Hippocampal formation (tissue), 2 donors: ENCODE measurements at regions not wholly inside any gene's neighbourhood (a gene's known extent, or its start where the extent isn't known, plus 50 kb on each side); places are given as distances from the start of the nearest gene placed in this dataset.

Source experiments
- DNase-seq, 2 donors: peaks; one replicate each; lab custom pipeline; 2025; lab: John Stamatoyannopoulos, UW

DNA sequence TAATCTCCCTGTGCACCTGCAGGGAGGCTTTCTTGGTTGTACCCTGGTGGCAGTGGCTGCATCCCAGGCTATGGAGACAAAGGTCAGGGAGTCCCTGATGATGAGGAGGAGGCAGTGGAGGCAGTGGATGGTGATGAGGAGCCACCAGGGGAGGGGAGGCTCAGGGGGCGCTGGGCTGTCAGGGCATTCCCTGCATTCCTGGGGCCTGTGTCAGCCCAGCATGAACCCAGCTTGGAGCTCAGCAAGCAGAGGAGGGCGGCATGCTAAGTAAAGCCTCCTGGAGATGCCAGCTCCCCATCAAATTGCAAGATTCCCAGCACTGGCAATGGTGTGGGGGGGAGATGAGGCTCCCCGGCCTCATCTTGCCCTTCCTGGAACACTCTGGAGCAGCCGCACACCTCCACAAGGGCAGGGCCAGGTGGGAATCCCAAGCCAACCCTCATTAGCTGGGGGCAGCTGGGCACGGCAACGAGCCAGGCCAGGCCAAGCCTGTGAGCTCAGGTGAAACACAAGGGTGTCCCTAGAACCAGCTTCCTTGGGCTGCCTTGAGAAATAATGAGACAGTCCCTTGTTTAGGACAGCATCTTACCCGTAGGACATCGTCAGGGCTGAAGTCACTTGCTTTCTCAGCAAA lies 469.5 kb downstream of the MATN1 start:
- no peak for DNase-seq

DNA sequence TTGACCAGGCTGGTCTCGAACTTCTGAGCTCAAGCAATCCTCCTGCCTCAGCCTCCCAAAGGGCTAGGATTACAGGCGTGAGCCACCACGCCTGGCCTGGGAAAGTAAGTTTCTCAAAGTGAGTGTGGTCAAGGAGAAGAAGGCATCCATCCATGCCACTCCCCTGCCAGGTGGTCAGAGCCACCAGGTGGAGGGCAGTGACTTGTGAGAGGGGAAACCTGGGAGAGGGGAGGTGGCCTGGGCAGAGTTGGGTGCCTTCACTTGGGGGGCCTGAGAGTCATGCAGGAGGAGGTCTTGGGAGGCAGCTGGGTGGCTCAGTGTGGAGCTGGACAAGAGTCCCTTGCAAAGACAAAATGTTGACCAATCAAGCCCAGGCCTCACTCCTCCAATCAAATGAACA lies 470.0 kb downstream of the MATN1 start:
- no peak for DNase-seq

DNA sequence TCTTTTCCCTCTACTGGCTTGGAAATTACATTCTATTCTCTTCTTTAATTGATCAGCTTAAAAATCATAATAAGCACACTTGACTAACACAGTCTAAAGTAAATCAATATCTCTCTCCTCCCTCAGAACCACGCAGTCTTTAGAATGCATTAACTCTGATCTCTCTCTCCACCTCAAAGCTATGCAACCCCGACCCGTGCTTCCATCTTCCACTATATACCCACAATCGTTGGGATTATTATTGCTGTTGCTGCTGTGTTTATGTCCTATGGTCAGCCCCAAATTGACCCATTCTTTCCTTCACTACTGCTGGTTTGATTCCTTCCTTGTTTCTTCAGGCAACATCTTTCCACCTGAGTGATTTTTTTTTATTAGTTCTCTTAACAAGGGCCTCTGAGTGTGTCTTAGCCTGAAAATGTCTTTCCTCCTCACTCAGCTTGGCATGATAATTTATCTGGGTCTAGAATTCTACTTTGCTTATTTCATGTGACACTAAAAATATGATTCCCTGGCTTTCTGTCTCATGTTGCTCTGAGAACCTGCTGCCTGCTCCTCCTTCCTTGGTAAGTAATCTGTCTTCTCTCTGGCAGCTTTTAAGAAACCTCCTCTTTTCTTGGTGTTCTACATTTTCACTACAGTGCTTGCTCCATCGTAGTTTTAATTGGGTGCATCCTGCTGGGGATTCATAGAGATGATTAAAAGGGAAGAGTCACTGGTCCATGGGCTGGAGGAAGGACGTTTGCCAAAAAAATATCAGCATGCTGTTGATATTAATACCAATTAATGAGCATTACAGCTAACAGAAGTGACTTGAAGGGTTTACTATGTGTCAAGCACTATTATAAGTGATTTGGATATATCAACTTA lies 472.2 kb downstream of the MATN1 start:
- no peak for DNase-seq

DNA sequence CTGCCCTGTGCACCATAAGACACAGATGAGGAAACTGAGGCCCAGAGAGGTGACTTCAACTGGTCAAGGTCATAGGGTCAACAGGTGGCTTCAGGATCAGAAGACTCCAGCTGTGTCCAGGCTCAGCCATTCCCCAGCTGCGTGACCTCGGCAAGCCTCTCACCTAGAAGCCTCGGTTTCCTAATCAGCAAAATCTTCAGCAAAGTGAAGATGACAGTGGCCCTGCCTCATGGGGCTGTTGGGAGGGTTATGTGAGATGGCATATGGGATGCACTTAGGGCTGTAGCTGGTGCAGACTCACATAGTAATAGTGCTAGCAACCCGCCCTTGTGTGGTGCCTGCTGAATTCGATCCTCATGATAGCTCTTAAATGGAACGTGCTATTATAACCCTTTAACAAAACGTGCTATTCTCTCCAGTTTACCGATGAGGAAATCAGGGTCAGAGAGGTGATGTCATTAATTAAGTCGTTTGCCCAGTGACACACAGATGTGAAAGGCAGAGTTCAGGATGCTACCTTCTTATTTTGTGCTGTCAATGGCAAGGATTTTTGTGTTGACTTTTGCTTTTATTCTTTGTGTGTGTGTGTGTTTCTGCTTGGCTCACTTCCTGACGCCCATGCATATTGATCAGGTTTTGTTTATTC lies 472.9 kb downstream of the MATN1 start:
- no peak for DNase-seq

DNA sequence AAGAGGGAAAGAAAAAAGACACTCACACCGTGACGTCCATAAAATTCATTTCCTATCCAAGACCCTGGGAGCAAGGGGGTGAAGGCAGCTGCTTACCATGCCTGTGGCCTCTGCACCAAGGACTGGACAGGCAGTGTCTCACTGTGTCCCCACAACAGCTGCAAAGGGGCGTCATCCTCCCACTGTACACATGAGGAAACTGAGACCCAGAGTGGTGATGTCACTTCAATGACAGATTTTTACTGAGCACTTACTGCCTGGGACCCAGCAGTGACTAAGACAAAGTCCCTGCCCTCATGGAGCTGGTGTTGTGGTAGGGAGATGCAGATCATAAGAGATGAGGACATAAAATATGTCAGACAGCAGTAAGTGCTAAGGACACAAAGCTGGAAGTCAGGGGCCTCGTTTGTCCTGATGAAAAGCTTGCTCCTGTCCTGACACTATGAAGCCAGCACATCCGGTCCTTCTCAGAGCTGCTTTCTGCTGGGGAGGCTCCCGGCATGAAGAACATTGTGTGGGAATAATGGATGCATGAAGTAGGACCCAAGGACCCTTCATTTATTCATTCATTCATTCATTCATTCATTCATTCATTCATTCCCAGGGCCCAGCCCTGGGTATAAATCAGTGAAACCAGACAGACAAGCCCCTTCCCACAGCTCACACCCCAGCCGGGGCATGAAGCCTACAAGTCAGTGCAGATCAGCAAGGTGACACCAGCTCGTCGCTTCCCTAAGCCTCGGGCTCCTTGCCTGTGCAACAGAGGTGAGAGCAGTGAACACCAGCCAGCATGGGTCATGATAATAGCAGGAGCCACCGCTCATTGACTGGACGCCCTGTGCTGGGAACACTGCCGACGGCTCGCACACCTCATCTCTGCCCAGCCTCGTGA lies 473.7 kb downstream of the MATN1 start:
- no peak for DNase-seq

DNA sequence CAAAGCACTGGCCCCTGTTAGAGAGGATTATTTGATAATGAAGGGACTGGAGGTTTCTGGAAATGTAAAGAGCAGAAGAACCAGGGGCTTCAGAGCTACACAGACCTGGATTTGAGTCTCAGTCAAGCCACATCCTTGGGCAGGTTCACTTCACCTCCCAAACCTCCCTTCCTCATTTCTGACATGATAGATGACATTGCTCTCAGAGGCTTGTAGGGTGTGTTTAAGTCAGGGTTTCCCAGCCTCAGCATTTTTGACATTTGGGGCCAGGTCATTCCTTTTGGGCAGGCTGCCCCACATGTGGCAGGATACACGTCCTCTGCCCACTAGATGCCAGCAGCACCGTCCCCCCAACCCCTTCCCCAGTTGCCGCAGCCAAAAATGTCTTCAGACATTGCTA lies 474.6 kb downstream of the MATN1 start:
- no peak for DNase-seq

DNA sequence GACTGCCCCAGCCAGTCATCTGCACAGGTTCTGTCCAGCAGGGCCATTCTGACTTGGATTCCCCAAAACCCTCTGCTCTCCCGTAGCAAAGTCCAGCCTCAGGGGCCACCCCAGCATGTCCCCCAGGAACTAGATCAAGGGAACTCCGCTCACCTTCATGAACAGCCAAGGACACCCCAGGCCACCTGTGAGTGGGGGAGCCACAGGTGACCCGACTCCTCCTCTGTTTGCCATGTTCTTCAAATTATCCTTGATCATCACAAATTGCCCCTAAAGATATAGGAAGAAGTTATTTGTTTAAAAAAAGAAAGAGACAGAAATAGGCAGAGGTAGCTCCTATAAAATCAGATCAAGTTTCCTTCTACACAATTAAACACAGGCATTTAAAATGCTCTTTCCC lies 475.0 kb downstream of the MATN1 start:
- DNase-seq: no peak

DNA sequence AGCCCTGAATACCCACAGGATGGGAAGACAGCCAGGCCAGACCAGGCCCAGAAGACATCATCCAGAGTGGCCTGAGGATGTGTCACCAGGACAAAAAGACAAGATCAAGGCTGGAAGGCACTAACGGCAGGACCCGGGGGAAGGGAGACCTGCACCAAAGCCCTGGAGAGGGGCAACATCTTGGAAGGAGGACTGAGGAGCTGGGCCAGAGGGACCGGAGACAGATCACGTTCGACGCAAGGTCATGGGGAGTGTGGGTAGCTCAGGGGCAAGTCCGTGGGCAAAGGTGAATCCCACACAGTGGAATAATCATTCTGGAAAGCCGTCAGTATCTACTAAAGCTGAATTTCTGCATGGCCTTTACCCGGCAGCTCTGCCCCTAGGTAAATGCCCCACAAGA lies 478.6 kb downstream of the MATN1 start:
- DNase-seq: no peak

DNA sequence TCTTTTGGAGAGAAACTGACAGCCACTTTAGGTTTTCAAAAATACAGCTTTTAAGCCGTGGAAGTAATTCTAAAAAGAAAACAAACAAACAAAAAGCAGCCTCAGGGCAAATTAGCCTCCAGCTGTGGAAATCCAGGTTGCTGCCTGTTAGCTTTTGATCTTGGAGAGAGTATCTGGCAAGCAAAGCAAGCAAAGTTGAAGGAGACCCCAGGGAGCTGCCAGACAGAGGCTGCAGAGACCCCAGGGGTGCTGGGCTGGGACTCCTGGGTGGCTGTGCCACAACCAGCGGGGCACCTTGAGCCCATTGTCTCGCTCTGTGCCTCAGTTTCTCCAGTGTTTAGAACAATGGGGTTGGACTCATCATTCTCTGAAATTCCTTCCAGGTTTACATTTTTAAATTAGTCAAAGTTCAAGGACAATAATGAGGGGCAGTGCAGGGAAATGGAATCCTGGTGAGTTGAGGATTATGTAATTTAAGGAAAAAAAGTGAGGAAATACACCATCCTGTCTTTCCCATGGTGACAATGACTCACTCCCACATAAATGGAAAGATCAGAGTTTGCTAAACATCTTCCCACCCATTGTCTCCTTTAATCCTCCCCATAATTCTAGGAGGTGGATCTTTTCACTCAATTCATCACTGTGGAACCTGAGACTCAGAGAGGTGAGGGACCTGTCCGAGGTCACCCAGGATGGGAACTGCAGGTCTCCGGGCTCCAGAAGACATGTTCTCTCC lies 480.5 kb downstream of the MATN1 start:
- DNase-seq: no peak

DNA sequence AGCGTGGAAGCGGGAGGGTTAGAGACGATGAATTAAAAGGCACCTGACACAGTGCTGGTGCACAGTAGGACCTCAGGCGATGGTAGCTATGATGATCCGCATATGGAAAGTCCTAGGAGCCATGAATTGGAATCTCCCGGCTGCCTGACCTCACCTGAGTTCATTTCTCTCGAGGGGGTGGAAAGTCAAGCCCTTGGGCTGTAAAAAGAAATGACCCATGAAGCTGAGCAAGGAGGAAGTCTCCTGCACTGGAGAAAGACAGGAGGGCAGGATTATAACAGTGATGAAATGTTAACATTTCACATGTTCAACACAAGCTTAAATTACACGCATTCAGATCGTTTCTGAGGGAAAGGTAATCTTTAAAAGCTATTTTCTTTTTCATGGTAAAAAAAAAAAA lies 481.2 kb downstream of the MATN1 start:
- no peak for DNase-seq

DNA sequence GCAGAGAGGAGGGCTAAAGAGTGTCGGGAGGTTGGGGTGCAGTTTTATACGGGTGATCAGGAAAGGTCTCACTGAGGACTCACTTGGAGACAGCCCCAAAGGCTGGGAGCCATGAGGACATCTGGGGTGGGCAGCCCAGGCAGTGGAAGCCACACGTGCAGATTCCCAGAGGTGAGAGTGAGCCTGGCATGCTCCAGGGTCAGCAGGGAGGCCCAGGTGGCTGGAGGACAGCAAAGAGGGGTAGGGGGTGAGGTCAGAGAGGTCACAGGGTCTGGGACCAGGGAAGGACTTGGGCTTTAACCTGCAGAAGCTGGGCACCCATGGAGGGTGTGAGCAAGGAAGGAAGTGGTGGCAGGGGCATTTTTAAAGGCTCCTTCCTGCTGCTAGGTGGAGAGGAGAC lies 481.7 kb downstream of the MATN1 start:
- no peak for DNase-seq

DNA sequence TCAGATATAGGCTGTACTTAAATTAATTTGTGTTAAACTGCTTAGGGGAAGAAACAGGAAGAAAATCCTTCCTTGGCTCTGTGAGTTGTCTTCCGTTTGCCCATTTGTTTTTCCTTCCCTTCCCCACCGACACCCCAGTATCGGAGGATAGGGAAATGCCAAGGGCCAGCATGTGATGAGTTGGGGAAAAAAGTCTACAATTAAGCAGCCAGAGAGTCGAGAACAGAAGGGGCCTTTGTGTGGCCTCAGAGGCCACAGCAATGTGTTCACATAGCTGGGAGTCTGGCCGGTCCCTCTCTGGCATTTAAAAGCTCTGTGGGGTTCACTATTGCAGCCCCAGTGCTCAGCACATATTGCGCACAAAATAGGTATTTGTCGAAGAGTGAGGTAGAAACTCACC lies 489.3 kb downstream of the MATN1 start:
- DNase-seq: no peak

DNA sequence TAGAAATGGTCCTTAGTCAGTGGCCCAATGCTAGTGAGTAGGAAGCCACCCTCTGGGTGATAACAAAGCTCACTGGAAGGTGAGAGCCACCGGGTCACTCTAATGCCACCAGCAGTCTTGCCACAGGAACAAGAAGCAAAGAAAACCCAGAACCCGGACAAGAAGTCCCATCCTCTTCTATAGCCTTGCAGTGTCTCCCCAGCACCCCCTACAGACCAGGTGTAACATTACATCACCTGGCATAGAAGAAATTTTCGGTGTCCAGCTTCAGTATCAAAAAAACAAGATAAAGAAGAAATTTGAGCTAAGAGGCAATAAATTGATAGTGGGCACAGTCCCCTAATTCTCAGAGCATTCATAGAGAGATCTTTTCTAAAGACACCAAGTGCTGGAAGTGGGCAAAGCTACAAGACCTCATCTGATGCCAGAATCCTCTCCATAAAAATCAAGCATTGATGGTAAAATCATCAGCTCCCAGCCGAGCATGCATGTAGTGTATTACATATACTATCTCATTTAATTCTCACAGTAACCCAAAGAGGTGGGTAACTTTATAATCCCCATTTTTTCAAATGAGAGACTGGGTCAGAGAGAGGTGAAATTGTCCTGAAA lies 491.0 kb downstream of the MATN1 start:
- no peak for DNase-seq

DNA sequence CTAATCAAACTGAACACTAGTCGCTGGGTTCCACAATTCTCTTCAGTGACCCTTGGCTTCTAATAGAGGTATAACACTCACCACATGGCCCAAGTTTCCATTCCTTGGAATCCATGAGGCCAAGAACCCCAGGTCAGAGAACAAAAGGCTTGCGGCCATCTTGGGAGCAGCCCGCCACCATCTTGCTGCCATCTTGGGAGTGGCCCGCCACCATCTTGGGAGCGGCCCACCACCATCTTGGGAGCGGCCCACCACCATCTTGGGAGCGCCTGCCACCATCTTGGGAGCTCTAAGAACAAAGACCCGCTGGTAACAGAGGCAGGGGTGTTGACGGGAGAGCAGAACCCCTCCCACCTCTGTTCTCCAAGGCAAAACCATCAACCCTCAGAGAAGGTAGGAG lies 493.4 kb downstream of the MATN1 start:
- DNase-seq: no peak

DNA sequence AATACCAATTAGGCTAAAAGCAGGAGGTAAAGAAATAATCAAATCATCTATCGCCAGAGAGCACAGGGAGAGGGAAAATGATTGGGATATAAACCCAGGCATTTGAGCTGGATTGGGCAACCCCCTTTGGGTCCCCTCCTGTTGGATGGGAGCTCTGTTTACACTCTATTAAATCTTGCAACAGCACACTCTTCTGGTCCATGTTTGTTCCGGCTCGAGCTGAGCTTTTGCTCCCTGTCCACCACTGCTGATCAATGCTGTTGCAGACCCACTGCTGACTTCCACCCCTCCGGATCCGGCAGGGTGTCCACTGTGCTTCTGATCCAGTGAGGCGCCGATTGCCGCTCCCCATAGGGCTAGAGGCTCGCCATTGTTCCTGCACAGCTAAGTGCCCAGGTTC lies 493.8 kb downstream of the MATN1 start:
- no peak for DNase-seq

DNA sequence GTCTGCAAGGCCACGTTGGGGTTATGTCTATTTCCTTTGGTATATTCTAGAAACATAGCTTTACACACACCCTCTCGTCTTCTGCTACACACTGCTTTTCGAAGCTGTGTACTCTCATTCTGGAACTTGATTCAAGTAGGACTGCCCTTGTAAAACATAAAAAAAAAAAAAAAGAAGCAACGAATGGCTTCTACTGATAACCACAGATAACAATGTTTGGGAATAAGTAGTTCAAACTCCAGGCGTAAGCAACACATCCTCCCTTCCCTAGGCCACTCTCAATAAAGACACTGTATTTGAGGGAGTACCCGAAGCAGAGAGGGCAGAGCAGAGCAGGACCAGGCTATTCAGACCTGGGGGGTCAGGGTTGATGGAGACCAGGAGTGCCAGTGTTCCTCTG lies 496.7 kb downstream of the MATN1 start:
- DNase-seq: no peak

DNA sequence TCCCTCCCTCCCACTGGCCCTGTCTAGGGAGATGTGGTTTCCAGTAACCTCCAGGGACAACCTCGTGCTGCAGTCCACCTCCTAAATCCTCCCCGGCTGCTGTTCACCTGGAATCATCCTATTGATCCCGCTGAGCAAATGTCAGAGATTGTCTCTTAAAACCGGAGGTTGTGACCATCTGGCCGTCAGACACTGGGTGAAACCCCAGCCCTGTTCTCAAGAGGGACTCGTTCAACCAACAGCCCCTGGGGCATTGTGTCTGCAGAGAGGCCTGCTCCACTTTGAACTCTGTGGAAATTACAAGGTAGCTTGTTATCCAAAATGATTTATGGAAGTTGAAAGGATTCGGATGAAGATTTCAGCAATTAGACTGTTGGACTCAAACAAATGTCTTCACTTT lies 498.0 kb downstream of the MATN1 start:
- no peak for DNase-seq

DNA sequence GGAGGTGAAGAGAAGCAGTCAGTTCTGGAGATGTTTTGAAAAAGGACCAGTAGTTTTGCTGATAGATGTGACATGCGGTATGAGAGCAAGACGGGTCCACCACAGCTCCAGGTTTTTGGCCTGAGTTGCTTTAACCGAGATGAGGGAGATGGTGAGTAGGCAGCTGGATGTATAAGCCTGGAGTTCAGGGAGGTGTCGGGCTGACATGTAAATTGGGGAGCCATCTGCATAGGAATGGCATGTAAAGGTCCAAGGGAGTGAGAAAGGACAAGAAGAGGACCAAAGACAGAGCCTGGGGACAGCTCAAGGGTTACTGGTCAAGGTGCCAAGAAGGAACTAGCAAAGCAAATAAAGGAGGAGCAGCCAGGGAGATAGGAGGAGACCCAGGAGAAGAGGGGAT lies 503.7 kb downstream of the MATN1 start:
- no peak for DNase-seq

DNA sequence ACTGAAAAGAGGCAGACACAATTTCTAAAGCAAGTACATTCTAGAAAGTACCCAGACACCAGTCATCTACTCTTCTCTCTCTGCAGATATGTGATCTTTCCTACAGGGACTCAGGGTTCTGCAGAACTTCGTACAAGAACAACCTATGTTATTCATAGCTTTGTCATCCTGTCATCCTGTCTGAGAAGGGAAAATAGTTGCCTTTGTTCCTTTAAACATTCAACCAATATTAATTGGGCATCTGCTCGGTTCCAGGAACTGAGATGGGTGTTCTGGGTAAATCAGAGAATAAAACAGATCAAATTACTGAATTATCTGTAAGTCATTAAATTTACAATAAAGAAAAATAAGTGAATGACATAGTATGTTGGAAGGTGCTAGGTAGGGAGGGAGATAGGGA lies 504.9 kb downstream of the MATN1 start:
- no peak for DNase-seq

DNA sequence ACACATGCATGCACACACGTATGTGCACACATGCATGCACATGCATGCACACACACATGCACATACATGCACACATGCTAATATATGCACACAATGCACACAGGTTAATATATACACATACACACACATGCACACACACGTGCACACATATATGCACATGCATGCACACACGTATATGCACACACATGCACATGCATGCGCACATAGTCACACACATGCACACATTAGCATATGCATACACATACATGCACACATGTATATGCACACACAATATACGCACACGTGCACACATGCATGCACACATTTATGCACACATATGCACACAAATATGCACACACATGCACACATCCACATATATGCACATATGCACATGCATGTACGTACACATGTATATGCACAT lies 506.8 kb downstream of the MATN1 start:
- no peak for DNase-seq

DNA sequence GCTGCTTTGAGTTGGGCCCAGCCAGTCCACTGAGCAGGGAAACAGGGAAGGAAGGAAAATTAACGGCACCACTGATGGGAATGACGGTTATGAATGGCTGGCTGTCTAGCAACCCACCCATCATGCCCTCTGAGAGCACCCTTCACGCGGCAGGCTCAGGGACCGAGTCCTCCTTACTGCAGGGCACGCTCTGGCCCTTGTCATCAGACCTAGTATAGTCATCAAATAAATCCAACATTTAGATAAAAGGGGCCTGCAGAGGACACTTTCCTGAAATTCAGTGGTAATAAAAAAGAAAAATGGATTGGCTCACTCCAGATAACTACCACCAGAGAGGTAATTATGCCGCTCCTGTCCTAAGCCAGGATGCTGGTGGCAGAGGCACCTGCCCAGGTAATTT lies 509.4 kb downstream of the MATN1 start:
- DNase-seq: no peak
